HCT116 (cell line): ENCODE measurements at regions not wholly inside any gene's neighbourhood (a gene's known extent, or its start where the extent isn't known, plus 50 kb on each side); places are given as distances from the start of the nearest gene placed in this dataset.

Experiments used
- ATAC-seq: fragments of 200-7000 bp; cut with Tn5 transposase; 2 replicates; pipeline ENCODE4 v1.9.1; 2020; ENCODE audit warnings: mild to moderate bottlenecking, moderate library complexity
- BruUV-seq: library from RNA; stranded (reverse); fragments of 400-500 nt; replicated peaks from 2 replicates; lab custom pipeline; 2021; lab: Mats Ljungman, UMichigan
- CTCF ChIA-PET: fragments of 300-600 bp; sonication (Branson Sonifier 250); formaldehyde crosslinking; loops from one replicate; lab custom pipeline; 2021; ENCODE audit warnings: antibody characterized with exemption; lab: Charles Lee
- POLR2A ChIA-PET: fragments of 300-600, 350-600 bp; sonication (Branson Sonifier 250); formaldehyde crosslinking; loops from one replicate; lab custom pipeline; 2021; ENCODE audit warnings: antibody characterized with exemption; lab: Charles Lee
- RAD21 ChIA-PET, 2 experiments: fragments of 300-600 bp; sonication (Branson Sonifier 250); formaldehyde crosslinking; loops; one replicate each; lab custom pipeline; 2023; ENCODE audit warnings: low total read pairs in 2 of 2; ENCODE audit not compliant: uncharacterized antibody in 2 of 2, unreplicated experiment in 2 of 2, low non-redundant PET in 1 of 2; lab: Charles Lee
- DNase-seq: peaks from one replicate; pipeline ENCODE4 v3.0.0-alpha.2; 2010; ENCODE audit warnings: low read depth, low spot score
- H2AFZ ChIP-seq: fragments of 200-600 bp; shearing (Covaris generic), sonication (generic); 2 replicates; pipeline ENCODE4 v1.6.1; 2017; ENCODE audit warnings: low read depth, mixed run types, mixed read lengths, antibody characterized with exemption, low read length; ENCODE audit not compliant: poor library complexity, severe bottlenecking
- H3K27ac ChIP-seq: 2 replicates; pipeline ENCODE4 v1.5.1; 2012; ENCODE audit warnings: low read depth, low read length
- H3K27me3 ChIP-seq: fragments of 200-600 bp; sonication (generic); 2 replicates; pipeline ENCODE4 v1.6.1; 2016; ENCODE audit warnings: mixed run types, low read length, mixed read lengths; ENCODE audit not compliant: insufficient read depth
- H3K36me3 ChIP-seq, 2 experiments: fragments of 200-500 bp in 1 of 2; fragments of 200-600 bp in 1 of 2; sonication (Bioruptor generic) in 1 of 2; sonication (generic) in 1 of 2; 2 replicates each; pipeline versions ENCODE4 v1.5.1 to v1.6.1; 2014 to 2016; ENCODE audit warnings: low read length in 2 of 2, inconsistent platforms in 1 of 2, mixed read lengths in 1 of 2, mixed run types in 1 of 2; ENCODE audit not compliant: insufficient read depth in 2 of 2, control insufficient read depth in 1 of 2
- H3K4me1 ChIP-seq, 2 experiments: fragments of 200-600 bp in 1 of 2; sonication (generic) in 1 of 2; 2 replicates each; pipeline versions ENCODE4 v1.5.1 to v1.6.1; 2012 to 2017; ENCODE audit warnings: low read length in 2 of 2, inconsistent platforms in 1 of 2, mild to moderate bottlenecking in 1 of 2, mixed read lengths in 1 of 2, mixed run types in 1 of 2, moderate library complexity in 1 of 2; ENCODE audit not compliant: insufficient read depth in 2 of 2, control insufficient read depth in 1 of 2
- H3K4me2 ChIP-seq: fragments of 200-600 bp; sonication (generic); 2 replicates; pipeline ENCODE4 v1.6.1; 2017; ENCODE audit warnings: mixed run types, low read length, mixed read lengths
- H3K4me3 ChIP-seq, 2 experiments: fragments of 200-600 bp in 1 of 2; sonication (generic) in 1 of 2; replicated peaks in 1 of 2; 2 replicates each; pipeline ENCODE4 v1.5.1; 2011 to 2016; ENCODE audit warnings: low read length in 2 of 2, control low read depth in 1 of 2, low read depth in 1 of 2, mild to moderate bottlenecking in 1 of 2, mixed read lengths in 1 of 2, mixed run types in 1 of 2
- H3K79me2 ChIP-seq: fragments of 200-600 bp; sonication (generic); 2 replicates; pipeline ENCODE4 v1.6.1; 2017; ENCODE audit warnings: mild to moderate bottlenecking, mixed run types, low read length, moderate library complexity, mixed read lengths; ENCODE audit not compliant: insufficient read depth
- H3K9ac ChIP-seq: fragments of 200-600 bp; sonication (generic); 2 replicates; pipeline ENCODE4 v1.6.1; 2016; ENCODE audit warnings: low read length, mixed read lengths
- H3K9me2 ChIP-seq: fragments of 200-600 bp; sonication (generic), shearing (Covaris generic); 2 replicates; pipeline ENCODE4 v1.6.1; 2017; ENCODE audit warnings: mixed run types, mild to moderate bottlenecking, moderate library complexity; ENCODE audit not compliant: insufficient read depth
- H3K9me3 ChIP-seq, 2 experiments: fragments of 200-500 bp in 1 of 2; fragments of 200-600 bp in 1 of 2; sonication (Bioruptor generic) in 1 of 2; sonication (generic) in 1 of 2; 2 replicates each; pipeline ENCODE4 v1.6.1; 2014 to 2017; ENCODE audit warnings: low read length in 2 of 2, mixed read lengths in 2 of 2, inconsistent platforms in 1 of 2, low read depth in 1 of 2, mild to moderate bottlenecking in 1 of 2, mixed run types in 1 of 2, moderate library complexity in 1 of 2; ENCODE audit not compliant: control insufficient read depth in 1 of 2, insufficient read depth in 1 of 2
- H4K20me1 ChIP-seq: fragments of 200-600 bp; sonication (generic), shearing (Covaris generic); 2 replicates; pipeline ENCODE4 v1.6.1; 2017; ENCODE audit warnings: mixed run types, mild to moderate bottlenecking, moderate library complexity; ENCODE audit not compliant: insufficient read depth
- CBX3 ChIP-seq: IDR thresholded peaks from 2 replicates; pipeline ENCODE4 v1.6.1; 2012; ENCODE audit warnings: low read depth
- EGR1 ChIP-seq: IDR thresholded peaks from 2 replicates; pipeline ENCODE4 v1.6.1; 2012; ENCODE audit warnings: low read depth
- ELF1 ChIP-seq: IDR thresholded peaks from 2 replicates; pipeline ENCODE4 v1.6.1; 2012; ENCODE audit warnings: low read depth, borderline replicate concordance
- FOSL1 ChIP-seq: IDR thresholded peaks from 2 replicates; pipeline ENCODE4 v1.6.1; 2012; ENCODE audit warnings: low read depth
- JUND ChIP-seq: IDR thresholded peaks from 2 replicates; pipeline ENCODE4 v1.6.1; 2012
- POLR2A ChIP-seq: IDR thresholded peaks from 2 replicates; pipeline ENCODE4 v1.7.0; 2011; ENCODE audit warnings: borderline replicate concordance; ENCODE audit not compliant: insufficient read depth, insufficient read length; ENCODE audit errors: extremely low read depth
- POLR2AphosphoS5 ChIP-seq: IDR thresholded peaks from 2 replicates; pipeline ENCODE4 v1.6.1; 2011; ENCODE audit warnings: mild to moderate bottlenecking, low read depth, low read length, moderate library complexity
- RAD21 ChIP-seq: IDR thresholded peaks from 2 replicates; pipeline ENCODE4 v1.6.1; 2012; ENCODE audit warnings: low read depth, mild to moderate bottlenecking
- SP1 ChIP-seq: IDR thresholded peaks from 2 replicates; pipeline ENCODE4 v1.6.1; 2012; ENCODE audit warnings: low read depth
- SRF ChIP-seq: IDR thresholded peaks from 2 replicates; pipeline ENCODE4 v1.6.1; 2012; ENCODE audit warnings: low read depth
- ZNF274 ChIP-seq: fragments of 200-500 bp; sonication (Bioruptor generic); IDR thresholded peaks from 2 replicates; pipeline ENCODE4 v1.6.1; 2014; ENCODE audit warnings: mild to moderate bottlenecking, low read depth, low read length, inconsistent platforms
- intact Hi-C: fragments of 100-400 bp; cut with micrococcal nuclease; formaldehyde crosslinking; loops from 2 replicates; pipeline ENCODE4 v1.10.0; 2022
- TF ChIP-seq, protein P1 (sequence below): IDR thresholded peaks from 2 replicates; pipeline ENCODE4 v1.6.1; 2012
- TF ChIP-seq, protein P2 (sequence below): IDR thresholded peaks from 2 replicates; pipeline ENCODE4 v1.6.1; 2012
- TF ChIP-seq, protein P3 (sequence below): IDR thresholded peaks from 2 replicates; pipeline ENCODE4 v1.6.1; 2012; ENCODE audit warnings: low read depth
- TF ChIP-seq, protein P4 (sequence below): IDR thresholded peaks from 2 replicates; pipeline ENCODE4 v1.6.1; 2011; ENCODE audit warnings: mild to moderate bottlenecking, low read length, moderate library complexity; ENCODE audit not compliant: insufficient replicate concordance; ENCODE audit errors: extremely low read depth

DNA sequence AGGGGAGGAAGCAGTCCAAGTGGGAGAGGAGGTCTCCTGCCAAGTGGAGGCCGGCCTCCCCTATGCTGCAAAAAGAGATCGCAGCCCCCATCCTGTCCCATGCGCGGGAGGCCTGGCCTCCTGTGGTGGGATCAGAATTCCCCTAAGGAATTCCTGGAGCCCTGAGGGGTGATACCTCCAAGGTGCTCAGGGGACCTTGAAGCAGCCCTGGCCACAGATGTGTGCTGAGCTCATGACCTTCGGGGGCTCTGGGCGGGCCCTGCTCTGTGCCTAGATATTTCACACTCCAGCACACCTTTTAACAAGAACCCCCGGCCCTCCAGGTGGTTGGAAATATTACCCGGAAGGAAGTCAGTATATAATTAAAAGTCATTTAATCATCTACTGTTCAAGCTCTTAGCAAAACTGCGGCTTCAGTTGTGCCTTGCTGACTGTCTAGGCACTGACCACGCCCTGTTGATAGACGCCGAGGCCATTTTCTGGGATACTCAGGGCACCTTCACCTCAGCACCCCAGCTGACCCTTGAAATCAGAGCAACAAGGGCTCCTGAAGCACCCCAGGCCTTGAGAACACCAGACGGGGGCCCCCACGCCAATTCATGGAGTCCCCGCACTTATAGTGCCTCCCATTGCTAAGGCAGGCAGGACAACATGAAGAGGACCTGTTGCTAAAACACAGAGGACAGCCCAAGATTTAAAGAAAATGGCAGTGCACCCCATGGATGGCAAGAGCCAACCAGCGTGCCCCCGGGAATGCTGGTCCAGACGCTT lies 119.1 kb downstream of the NDUFA10 start:
- ChIA-PET CTCF (no interaction called here), RAD21 (no interaction called here), POLR2A (no interaction called here)
- intact Hi-C loops = no loop called here
- Histone ChIP-seq H2AFZ (no peak overlapping the region), H3K27me3 (no peaks in the 10 kb centered on the region), H3K9me2 (no peaks in the 10 kb centered on the region), H3K36me3 (no peaks in the 10 kb centered on the region), H3K9ac (no peak overlapping the region), H3K79me2 (no peaks in the 10 kb centered on the region), H3K4me1 (peaks cover 0 to 1% of the 10 kb centered on the region in 2 experiments; a peak in 2 of 4 replicates), H3K27ac (no peak overlapping the region), H3K4me2 (no peak overlapping the region), H4K20me1 (no peaks in the 10 kb centered on the region), H3K9me3 (no peaks in the 10 kb centered on the region), H3K4me3 (no peak overlapping the region)
- ATAC-seq = no peak
- TF ChIP-seq POLR2AphosphoS5 (no peak), RAD21 (no peak), POLR2A (no peak), SP1 (no peak), SRF (no peak), EGR1 (no peak), CBX3 (no peak)
- TF ChIP-seq, protein P1, sequence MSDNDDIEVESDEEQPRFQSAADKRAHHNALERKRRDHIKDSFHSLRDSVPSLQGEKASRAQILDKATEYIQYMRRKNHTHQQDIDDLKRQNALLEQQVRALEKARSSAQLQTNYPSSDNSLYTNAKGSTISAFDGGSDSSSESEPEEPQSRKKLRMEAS = no peak
- TF ChIP-seq, protein P2, sequence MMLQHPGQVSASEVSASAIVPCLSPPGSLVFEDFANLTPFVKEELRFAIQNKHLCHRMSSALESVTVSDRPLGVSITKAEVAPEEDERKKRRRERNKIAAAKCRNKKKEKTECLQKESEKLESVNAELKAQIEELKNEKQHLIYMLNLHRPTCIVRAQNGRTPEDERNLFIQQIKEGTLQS = no peak
- DNase-seq = no peak
- no TSS peak for BruUV-seq

DNA sequence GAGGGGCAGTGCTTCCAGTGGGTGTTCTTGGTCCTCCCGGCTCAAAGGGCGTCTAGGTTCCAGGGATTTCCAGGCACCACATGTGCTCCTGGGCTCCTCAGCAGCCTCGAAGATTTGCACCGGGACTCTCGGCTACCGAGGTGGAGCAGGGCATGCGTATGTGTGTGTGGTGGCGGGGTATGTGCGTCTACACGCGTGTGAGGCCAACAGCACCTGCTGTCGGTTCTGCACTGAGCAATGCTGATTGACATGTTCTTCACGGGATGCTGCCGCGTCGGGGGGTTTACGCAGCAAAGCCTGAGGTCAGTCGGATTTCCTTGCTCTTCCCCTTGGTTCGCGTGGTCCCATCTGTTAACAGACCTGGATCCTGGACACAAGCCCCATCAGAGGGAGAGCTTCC lies 119.8 kb downstream of the NDUFA10 start:
- no TSS peak for BruUV-seq
- DNase-seq = no peak
- H3K27me3 ChIP-seq = no peaks in the 10 kb centered on the region
- H3K9ac ChIP-seq = no peak overlapping the region
- RAD21 ChIA-PET = no interaction called here
- H3K4me3 ChIP-seq = no peak overlapping the region
- POLR2A ChIA-PET = no interaction called here
- no peaks in the 10 kb centered on the region for H4K20me1 ChIP-seq
- intact Hi-C loops = no loop called here
- no peaks in the 10 kb centered on the region for H3K36me3 ChIP-seq
- H3K9me2 ChIP-seq = no peaks in the 10 kb centered on the region
- no peaks in the 10 kb centered on the region for H3K4me1 ChIP-seq
- no peaks in the 10 kb centered on the region for H3K9me3 ChIP-seq
- H3K79me2 ChIP-seq = no peaks in the 10 kb centered on the region
- H2AFZ ChIP-seq = no peak overlapping the region
- CTCF ChIA-PET = no interaction called here
- no peak overlapping the region for H3K27ac ChIP-seq
- no peak for ATAC-seq
- no peak overlapping the region for H3K4me2 ChIP-seq
- no peak for TF ChIP-seq EGR1
- no peak for TF ChIP-seq ELF1
- TF ChIP-seq, protein P3, sequence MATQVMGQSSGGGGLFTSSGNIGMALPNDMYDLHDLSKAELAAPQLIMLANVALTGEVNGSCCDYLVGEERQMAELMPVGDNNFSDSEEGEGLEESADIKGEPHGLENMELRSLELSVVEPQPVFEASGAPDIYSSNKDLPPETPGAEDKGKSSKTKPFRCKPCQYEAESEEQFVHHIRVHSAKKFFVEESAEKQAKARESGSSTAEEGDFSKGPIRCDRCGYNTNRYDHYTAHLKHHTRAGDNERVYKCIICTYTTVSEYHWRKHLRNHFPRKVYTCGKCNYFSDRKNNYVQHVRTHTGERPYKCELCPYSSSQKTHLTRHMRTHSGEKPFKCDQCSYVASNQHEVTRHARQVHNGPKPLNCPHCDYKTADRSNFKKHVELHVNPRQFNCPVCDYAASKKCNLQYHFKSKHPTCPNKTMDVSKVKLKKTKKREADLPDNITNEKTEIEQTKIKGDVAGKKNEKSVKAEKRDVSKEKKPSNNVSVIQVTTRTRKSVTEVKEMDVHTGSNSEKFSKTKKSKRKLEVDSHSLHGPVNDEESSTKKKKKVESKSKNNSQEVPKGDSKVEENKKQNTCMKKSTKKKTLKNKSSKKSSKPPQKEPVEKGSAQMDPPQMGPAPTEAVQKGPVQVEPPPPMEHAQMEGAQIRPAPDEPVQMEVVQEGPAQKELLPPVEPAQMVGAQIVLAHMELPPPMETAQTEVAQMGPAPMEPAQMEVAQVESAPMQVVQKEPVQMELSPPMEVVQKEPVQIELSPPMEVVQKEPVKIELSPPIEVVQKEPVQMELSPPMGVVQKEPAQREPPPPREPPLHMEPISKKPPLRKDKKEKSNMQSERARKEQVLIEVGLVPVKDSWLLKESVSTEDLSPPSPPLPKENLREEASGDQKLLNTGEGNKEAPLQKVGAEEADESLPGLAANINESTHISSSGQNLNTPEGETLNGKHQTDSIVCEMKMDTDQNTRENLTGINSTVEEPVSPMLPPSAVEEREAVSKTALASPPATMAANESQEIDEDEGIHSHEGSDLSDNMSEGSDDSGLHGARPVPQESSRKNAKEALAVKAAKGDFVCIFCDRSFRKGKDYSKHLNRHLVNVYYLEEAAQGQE = no peak
- TF ChIP-seq JUND = no peak
- no peak for TF ChIP-seq POLR2A
- TF ChIP-seq POLR2AphosphoS5 = no peak
- TF ChIP-seq SP1 = no peak
- TF ChIP-seq ZNF274 = no peak
- TF ChIP-seq, protein P4, sequence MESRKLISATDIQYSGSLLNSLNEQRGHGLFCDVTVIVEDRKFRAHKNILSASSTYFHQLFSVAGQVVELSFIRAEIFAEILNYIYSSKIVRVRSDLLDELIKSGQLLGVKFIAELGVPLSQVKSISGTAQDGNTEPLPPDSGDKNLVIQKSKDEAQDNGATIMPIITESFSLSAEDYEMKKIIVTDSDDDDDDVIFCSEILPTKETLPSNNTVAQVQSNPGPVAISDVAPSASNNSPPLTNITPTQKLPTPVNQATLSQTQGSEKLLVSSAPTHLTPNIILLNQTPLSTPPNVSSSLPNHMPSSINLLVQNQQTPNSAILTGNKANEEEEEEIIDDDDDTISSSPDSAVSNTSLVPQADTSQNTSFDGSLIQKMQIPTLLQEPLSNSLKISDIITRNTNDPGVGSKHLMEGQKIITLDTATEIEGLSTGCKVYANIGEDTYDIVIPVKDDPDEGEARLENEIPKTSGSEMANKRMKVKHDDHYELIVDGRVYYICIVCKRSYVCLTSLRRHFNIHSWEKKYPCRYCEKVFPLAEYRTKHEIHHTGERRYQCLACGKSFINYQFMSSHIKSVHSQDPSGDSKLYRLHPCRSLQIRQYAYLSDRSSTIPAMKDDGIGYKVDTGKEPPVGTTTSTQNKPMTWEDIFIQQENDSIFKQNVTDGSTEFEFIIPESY = no peak
- no peak for TF ChIP-seq SRF
- no peak for TF ChIP-seq RAD21
- TF ChIP-seq FOSL1 = no peak
